Neural progenitor cell (in vitro differentiated cells): ENCODE measurements at regions not wholly inside any gene's neighbourhood (a gene's known extent, or its start where the extent isn't known, plus 50 kb on each side); places are given as distances from the start of the nearest gene placed in this dataset.

ENCODE experiments used
- DNase-seq: peaks from one replicate; pipeline ENCODE4 v3.0.0-alpha.2; 2016; ENCODE audit warnings: low spot score
- H2AFZ ChIP-seq: fragments of 200-600 bp; sonication (generic); replicated peaks from 2 replicates; pipeline ENCODE4 v1.6.1; 2016; ENCODE audit warnings: antibody characterized with exemption
- H3F3A ChIP-seq: fragments of 200-600 bp; sonication (generic); 2 replicates; pipeline ENCODE4 v1.6.1; 2016; ENCODE audit warnings: antibody characterized with exemption, low read depth
- H3K27ac ChIP-seq: fragments of 200-600 bp; sonication (generic); 2 replicates; pipeline ENCODE4 v1.5.1; 2016; ENCODE audit warnings: mild to moderate bottlenecking
- H3K27me3 ChIP-seq: fragments of 200-600 bp; sonication (generic); 2 replicates; pipeline ENCODE4 v1.6.1; 2016; ENCODE audit warnings: mild to moderate bottlenecking, moderate library complexity
- H3K36me3 ChIP-seq: fragments of 200-600 bp; sonication (generic); 2 replicates; pipeline ENCODE4 v1.5.1; 2016
- H3K4me1 ChIP-seq: fragments of 200-600 bp; sonication (generic); 2 replicates; pipeline ENCODE4 v1.6.1; 2016; ENCODE audit warnings: mixed run types
- H3K4me2 ChIP-seq: fragments of 200-600 bp; sonication (generic); 2 replicates; pipeline ENCODE4 v1.6.1; 2016
- H3K4me3 ChIP-seq: fragments of 200-600 bp; sonication (generic); 2 replicates; pipeline ENCODE4 v1.5.1; 2016
- H3K79me2 ChIP-seq: fragments of 200-600 bp; sonication (generic); 2 replicates; pipeline ENCODE4 v1.6.1; 2016; ENCODE audit warnings: low read depth
- H3K9ac ChIP-seq: fragments of 200-600 bp; sonication (generic); 2 replicates; pipeline ENCODE4 v1.6.1; 2016
- H3K9me3 ChIP-seq: fragments of 200-600 bp; sonication (generic); 2 replicates; pipeline ENCODE4 v1.5.1; 2016; ENCODE audit warnings: low read depth
- H4K20me1 ChIP-seq: fragments of 200-600 bp; sonication (generic); 2 replicates; pipeline ENCODE4 v1.6.1; 2016; ENCODE audit warnings: low read depth
- H3K27ac Mint-ChIP-seq: 3 replicates; pipeline ENCODE4 v1.8.0; 2021; ENCODE audit warnings: mixed read lengths
- H3K27me3 Mint-ChIP-seq: 2 replicates; pipeline ENCODE4 v1.8.0; 2022; ENCODE audit warnings: low read depth, mild to moderate bottlenecking, inconsistent platforms, moderate library complexity, mixed read lengths; ENCODE audit not compliant: insufficient read depth
- H3K36me3 Mint-ChIP-seq: 3 replicates; pipeline ENCODE4 v1.8.0; 2021; ENCODE audit warnings: mixed read lengths
- H3K4me1 Mint-ChIP-seq: 3 replicates; pipeline ENCODE4 v1.8.0; 2021; ENCODE audit warnings: mixed read lengths
- H3K4me3 Mint-ChIP-seq: 3 replicates; pipeline ENCODE4 v1.8.0; 2021; ENCODE audit warnings: mild to moderate bottlenecking, moderate library complexity, mixed read lengths
- H3K9me3 Mint-ChIP-seq: 3 replicates; pipeline ENCODE4 v1.8.0; 2020; ENCODE audit warnings: mixed read lengths
- EZH2 ChIP-seq: fragments of 200-600 bp; sonication (generic); IDR thresholded peaks from 2 replicates; pipeline ENCODE4 v1.6.1; 2017; ENCODE audit warnings: antibody characterized with exemption, mild to moderate bottlenecking, moderate library complexity
- EZH2phosphoT487 ChIP-seq: fragments of 200-600 bp; sonication (generic); IDR thresholded peaks from 2 replicates; pipeline ENCODE4 v1.6.1; 2017; ENCODE audit warnings: antibody characterized with exemption
- TF ChIP-seq, protein P1 (sequence below): fragments of 200-600 bp; sonication (generic); IDR thresholded peaks from 2 replicates; pipeline ENCODE4 v1.5.1; 2017; ENCODE audit warnings: antibody characterized with exemption, mild to moderate bottlenecking

DNA sequence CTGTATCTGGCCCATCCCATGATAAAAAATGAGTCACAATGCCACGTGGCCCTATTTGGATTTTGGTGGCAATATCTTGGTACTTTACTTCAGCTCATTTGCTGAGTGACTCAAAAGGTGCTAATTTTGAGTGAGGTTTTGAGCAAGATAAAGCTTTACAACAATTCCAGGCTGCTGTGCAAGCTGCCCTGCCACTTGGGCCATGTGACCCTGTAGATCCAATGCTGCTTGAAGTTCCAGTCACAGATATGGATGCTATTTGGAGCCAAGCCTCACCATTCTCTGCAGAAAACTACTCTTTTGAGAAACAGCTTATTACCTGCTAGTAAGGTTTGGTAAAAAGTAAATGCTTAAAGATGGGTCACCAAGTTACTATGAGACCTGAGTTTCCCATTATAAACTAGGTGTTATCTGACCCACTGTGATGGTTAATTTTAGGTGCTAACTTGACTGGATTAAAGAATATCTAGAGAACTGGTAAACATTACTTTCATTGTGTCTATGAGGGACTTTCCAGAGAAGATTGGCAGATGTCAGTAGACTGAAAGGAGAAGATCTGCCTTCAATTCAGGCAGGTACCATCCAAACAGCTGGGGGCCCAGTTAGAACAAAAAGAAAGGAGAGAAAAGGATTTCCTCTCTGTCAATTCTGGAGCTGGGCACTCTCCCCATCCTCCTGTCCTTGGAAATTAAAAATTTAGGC lies 1083.9 kb downstream of the DIPK2A start:
- Histone ChIP-seq H3K4me1 (no peaks in the 10 kb centered on the region), H3K79me2 (no peaks in the 10 kb centered on the region), H3K36me3 (no peaks in the 10 kb centered on the region), H3K27me3 (no peaks in the 10 kb centered on the region), H4K20me1 (no peaks in the 10 kb centered on the region), H3K9me3 (no peaks in the 10 kb centered on the region), H3K4me3 (no peak overlapping the region), H3F3A (no peaks in the 10 kb centered on the region), H3K9ac (no peak overlapping the region), H3K27ac (no peak overlapping the region), H2AFZ (no peak overlapping the region), H3K4me2 (no peak overlapping the region)
- DNase-seq, result no peak
- TF ChIP-seq EZH2phosphoT487 (no peak), EZH2 (no peak)
- TF ChIP-seq, protein P1, sequence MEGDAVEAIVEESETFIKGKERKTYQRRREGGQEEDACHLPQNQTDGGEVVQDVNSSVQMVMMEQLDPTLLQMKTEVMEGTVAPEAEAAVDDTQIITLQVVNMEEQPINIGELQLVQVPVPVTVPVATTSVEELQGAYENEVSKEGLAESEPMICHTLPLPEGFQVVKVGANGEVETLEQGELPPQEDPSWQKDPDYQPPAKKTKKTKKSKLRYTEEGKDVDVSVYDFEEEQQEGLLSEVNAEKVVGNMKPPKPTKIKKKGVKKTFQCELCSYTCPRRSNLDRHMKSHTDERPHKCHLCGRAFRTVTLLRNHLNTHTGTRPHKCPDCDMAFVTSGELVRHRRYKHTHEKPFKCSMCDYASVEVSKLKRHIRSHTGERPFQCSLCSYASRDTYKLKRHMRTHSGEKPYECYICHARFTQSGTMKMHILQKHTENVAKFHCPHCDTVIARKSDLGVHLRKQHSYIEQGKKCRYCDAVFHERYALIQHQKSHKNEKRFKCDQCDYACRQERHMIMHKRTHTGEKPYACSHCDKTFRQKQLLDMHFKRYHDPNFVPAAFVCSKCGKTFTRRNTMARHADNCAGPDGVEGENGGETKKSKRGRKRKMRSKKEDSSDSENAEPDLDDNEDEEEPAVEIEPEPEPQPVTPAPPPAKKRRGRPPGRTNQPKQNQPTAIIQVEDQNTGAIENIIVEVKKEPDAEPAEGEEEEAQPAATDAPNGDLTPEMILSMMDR, result no peak
- Mint-ChIP-seq H3K27ac (no peak overlapping the region), H3K27me3 (no peaks in the 10 kb centered on the region), H3K36me3 (no peaks in the 10 kb centered on the region), H3K4me3 (no peak overlapping the region), H3K9me3 (peaks cover 4% of the 10 kb centered on the region), H3K4me1 (no peaks in the 10 kb centered on the region)

DNA sequence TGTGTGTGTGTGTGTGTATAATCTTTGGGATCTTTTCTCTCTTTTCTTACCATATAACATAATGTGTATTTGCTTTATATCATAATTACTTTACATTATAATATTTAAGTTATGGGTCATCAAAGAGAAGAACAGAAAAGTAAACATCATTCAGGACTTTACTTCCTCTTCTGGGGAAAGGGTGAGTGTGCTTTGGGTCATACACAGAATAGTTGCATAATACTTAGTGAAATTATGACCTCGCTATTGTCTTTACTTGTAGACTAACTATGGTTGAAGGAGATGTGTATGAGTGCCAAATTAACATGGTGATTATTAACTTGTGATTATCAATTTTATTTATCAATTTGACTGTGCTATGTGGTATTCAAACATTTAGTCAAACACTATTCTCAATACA lies 1086.9 kb downstream of the DIPK2A start:
- Histone ChIP-seq H3K4me1 (no peaks in the 10 kb centered on the region), H3K36me3 (no peaks in the 10 kb centered on the region), H3K79me2 (no peaks in the 10 kb centered on the region), H3K4me2 (no peak overlapping the region), H2AFZ (no peak overlapping the region), H4K20me1 (no peaks in the 10 kb centered on the region), H3K9me3 (no peaks in the 10 kb centered on the region), H3K27ac (no peak overlapping the region), H3K4me3 (no peak overlapping the region), H3F3A (no peaks in the 10 kb centered on the region), H3K9ac (no peak overlapping the region), H3K27me3 (no peaks in the 10 kb centered on the region)
- Mint-ChIP-seq H3K4me3 (no peak overlapping the region), H3K27me3 (peaks cover 6% of the 10 kb centered on the region), H3K4me1 (no peaks in the 10 kb centered on the region), H3K36me3 (no peaks in the 10 kb centered on the region), H3K9me3 (peaks cover 17% of the 10 kb centered on the region), H3K27ac (no peak overlapping the region)
- TF ChIP-seq, protein P1, result no peak
- TF ChIP-seq EZH2phosphoT487, result no peak
- TF ChIP-seq EZH2, result no peak
- DNase-seq, result no peak

DNA sequence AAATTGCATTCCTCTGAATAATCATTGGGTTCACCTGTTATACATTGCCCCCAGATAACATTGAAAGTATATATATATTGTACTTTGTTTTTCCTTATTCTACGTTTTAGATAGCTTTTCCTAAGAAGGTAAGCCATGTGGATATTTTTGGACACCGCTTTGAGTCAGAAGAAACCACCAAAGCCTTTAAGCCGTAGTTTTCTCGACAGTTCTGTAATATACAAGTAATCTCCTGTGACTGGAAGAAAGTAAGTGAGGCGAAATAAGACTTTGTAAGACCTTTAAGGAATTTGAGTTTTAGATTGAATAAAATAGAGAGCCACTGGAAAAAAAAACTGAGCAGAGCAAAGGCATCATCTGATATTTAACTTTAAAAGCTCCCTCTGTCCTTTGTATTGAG lies 1092.0 kb downstream of the DIPK2A start:
- Histone ChIP-seq H2AFZ (no peak overlapping the region), H3K4me3 (no peak overlapping the region), H3K4me1 (no peaks in the 10 kb centered on the region), H4K20me1 (no peaks in the 10 kb centered on the region), H3K36me3 (no peaks in the 10 kb centered on the region), H3K27ac (no peak overlapping the region), H3K27me3 (no peaks in the 10 kb centered on the region), H3K4me2 (no peak overlapping the region), H3F3A (no peaks in the 10 kb centered on the region), H3K9me3 (no peaks in the 10 kb centered on the region), H3K9ac (no peak overlapping the region), H3K79me2 (no peaks in the 10 kb centered on the region)
- H3K36me3 Mint-ChIP-seq, result no peaks in the 10 kb centered on the region
- H3K4me1 Mint-ChIP-seq, result no peaks in the 10 kb centered on the region
- no peak overlapping the region for H3K27ac Mint-ChIP-seq
- DNase-seq, result no peak
- H3K9me3 Mint-ChIP-seq, result peaks cover 20% of the 10 kb centered on the region
- H3K27me3 Mint-ChIP-seq, result peaks cover 6% of the 10 kb centered on the region
- no peak overlapping the region for H3K4me3 Mint-ChIP-seq
- no peak for TF ChIP-seq EZH2phosphoT487

DNA sequence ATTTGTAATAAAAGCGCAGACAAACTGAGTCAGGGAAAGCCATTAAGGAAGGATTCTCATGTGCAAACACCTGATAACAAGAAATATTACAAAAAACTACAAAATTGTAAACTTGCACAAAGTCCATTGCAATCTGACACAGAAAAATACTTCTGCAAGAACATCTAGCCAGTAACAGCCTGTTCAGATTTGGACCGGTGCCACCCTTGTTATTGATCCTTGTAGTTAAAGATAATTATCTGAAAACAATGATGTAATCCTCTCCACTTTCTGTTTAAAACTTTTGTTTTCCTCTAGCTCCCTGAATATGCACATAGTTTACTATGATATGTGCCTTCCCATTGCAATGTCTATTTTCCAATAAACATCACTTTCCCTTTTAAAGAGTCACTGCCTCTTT lies 1090.2 kb downstream of the PLOD2 start:
- Histone ChIP-seq H4K20me1 (no peaks in the 10 kb centered on the region), H3K9ac (no peak overlapping the region), H3K27ac (no peak overlapping the region), H3K9me3 (no peaks in the 10 kb centered on the region), H3K4me3 (no peak overlapping the region), H3K79me2 (no peaks in the 10 kb centered on the region), H3K4me1 (no peaks in the 10 kb centered on the region), H3K4me2 (no peak overlapping the region), H3K27me3 (no peaks in the 10 kb centered on the region), H2AFZ (no peak overlapping the region), H3F3A (no peaks in the 10 kb centered on the region), H3K36me3 (no peaks in the 10 kb centered on the region)
- Mint-ChIP-seq H3K27me3 (peaks cover 2% of the 10 kb centered on the region), H3K36me3 (no peaks in the 10 kb centered on the region), H3K9me3 (peaks cover 10% of the 10 kb centered on the region), H3K27ac (no peak overlapping the region), H3K4me1 (no peaks in the 10 kb centered on the region), H3K4me3 (no peak overlapping the region)
- no peak for DNase-seq
- no peak for TF ChIP-seq EZH2
- TF ChIP-seq, protein P1, result no peak
- no peak for TF ChIP-seq EZH2phosphoT487
